HepG2 (cell line): ENCODE measurements at regions not wholly inside any gene's neighbourhood (a gene's known extent, or its start where the extent isn't known, plus 50 kb on each side); places are given as distances from the start of the nearest gene placed in this dataset.

Experiments used
- BCL6 ChIP-seq: IDR thresholded peaks from 2 replicates; pipeline ENCODE4 v1.6.1; 2016; ENCODE audit warnings: missing genetic modification reagents, missing compliant biosample characterization
- FLYWCH1 ChIP-seq: sonication (generic); formaldehyde crosslinking; IDR thresholded peaks from 2 replicates; pipeline ENCODE4 v1.8.1; 2023; ENCODE audit warnings: mild to moderate bottlenecking, missing genetic modification reagents
- FOXO4 ChIP-seq: sonication (generic); formaldehyde crosslinking; conservative IDR thresholded peaks from 2 replicates; pipeline ENCODE4 v1.8.1; 2023; ENCODE audit warnings: missing genetic modification reagents
- IKZF5 ChIP-seq: IDR thresholded peaks from 2 replicates; pipeline ENCODE4 v1.6.1; 2018; ENCODE audit warnings: missing genetic modification reagents, mild to moderate bottlenecking, missing compliant biosample characterization
- MAF1 ChIP-seq: sonication (generic); formaldehyde crosslinking; IDR thresholded peaks from 2 replicates; pipeline ENCODE4 v1.5.0; 2020; ENCODE audit warnings: missing genetic modification reagents, borderline replicate concordance
- MYNN ChIP-seq: sonication (generic); formaldehyde crosslinking; IDR thresholded peaks from 2 replicates; pipeline ENCODE4 v1.4.0; 2020; ENCODE audit warnings: mild to moderate bottlenecking, low read depth, missing genetic modification reagents
- NR2F6 ChIP-seq, 2 experiments: IDR thresholded peaks; 2 replicates each; pipeline ENCODE4 v1.6.1; 2016; ENCODE audit warnings: antibody characterized with exemption in 1 of 2, mild to moderate bottlenecking in 1 of 2
- SNRNP70 ChIP-seq: fragments of 200-400 bp; formaldehyde crosslinking; IDR thresholded peaks from 2 replicates; pipeline ENCODE4 v1.6.1; 2017; ENCODE audit warnings: mild to moderate bottlenecking, low read depth, low read length, moderate library complexity
- TRAFD1 ChIP-seq: sonication (generic); formaldehyde crosslinking; IDR thresholded peaks from 2 replicates; pipeline ENCODE4 v1.5.1; 2020; ENCODE audit warnings: missing genetic modification reagents, mild to moderate bottlenecking, borderline replicate concordance
- ZBTB43 ChIP-seq: sonication (generic); formaldehyde crosslinking; conservative IDR thresholded peaks from 2 replicates; pipeline ENCODE4 v1.4.0; 2020; ENCODE audit warnings: missing genetic modification reagents
- ZFP1 ChIP-seq: IDR thresholded peaks from 2 replicates; pipeline ENCODE4 v1.6.1; 2016
- ZNF224 ChIP-seq: sonication (generic); formaldehyde crosslinking; IDR thresholded peaks from 2 replicates; pipeline ENCODE4 v1.5.0; 2020; ENCODE audit warnings: mild to moderate bottlenecking, missing genetic modification reagents
- ZNF572 ChIP-seq: sonication (generic); formaldehyde crosslinking; IDR thresholded peaks from 2 replicates; pipeline ENCODE4 v1.5.1; 2020; ENCODE audit warnings: mild to moderate bottlenecking, missing genetic modification reagents
- ZNF749 ChIP-seq: sonication (generic); formaldehyde crosslinking; IDR thresholded peaks from 2 replicates; pipeline ENCODE4 v1.8.0; 2022; ENCODE audit warnings: mild to moderate bottlenecking, missing genetic modification reagents, moderate library complexity, borderline replicate concordance
- TF ChIP-seq, protein P1 (sequence below): sonication (generic); IDR thresholded peaks from 2 replicates; pipeline ENCODE4 v1.6.1; 2016; ENCODE audit warnings: low read depth, borderline replicate concordance
- TF ChIP-seq, protein P2 (sequence below): fragments of 450-650 bp; IDR thresholded peaks from 2 replicates; pipeline ENCODE4 v1.6.1; 2017; ENCODE audit warnings: mild to moderate bottlenecking
- TF ChIP-seq, protein P3 (sequence below): sonication (generic); formaldehyde crosslinking; IDR thresholded peaks from 2 replicates; pipeline ENCODE4 v1.9.0; 2021; ENCODE audit warnings: missing genetic modification reagents, borderline replicate concordance

DNA sequence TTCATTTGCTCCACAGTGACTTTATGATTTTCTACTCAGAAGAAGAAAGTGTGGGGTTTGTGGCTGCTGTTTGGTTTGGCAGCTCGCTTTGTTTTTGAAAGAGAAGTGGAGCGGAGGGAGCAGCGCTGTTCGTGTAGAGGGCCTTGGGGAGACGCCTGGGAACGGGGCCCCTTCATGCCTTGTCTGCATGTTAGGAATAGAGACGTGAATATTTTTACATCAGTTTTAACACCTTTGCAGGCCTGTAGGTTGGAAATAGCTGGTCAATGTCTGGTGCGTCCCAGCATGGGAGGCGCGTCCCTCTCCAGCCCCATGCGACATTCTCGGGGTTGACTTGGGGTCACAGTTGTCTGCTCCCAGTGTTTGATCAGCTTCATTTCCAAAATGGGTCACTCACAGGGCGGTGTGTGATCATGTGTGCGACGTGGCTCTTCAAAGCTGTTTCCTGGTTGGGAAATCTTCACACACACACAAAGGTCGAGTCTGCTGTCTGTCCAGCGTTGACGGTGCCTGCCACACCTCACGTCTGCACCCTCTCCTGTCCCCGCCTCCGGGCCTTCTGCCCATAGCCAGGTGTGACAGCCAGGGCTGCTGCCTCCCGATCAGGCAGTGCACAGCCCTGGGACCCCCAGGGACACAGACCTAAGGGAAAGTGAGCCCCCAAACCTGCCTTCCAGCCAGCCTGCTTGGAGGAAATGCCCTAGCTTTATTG, 149.2 kb downstream of the PSMG1 start (continued):
- TF ChIP-seq, protein P1, sequence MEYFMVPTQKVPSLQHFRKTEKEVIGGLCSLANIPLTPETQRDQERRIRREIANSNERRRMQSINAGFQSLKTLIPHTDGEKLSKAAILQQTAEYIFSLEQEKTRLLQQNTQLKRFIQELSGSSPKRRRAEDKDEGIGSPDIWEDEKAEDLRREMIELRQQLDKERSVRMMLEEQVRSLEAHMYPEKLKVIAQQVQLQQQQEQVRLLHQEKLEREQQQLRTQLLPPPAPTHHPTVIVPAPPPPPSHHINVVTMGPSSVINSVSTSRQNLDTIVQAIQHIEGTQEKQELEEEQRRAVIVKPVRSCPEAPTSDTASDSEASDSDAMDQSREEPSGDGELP, result peak; percentile 89
- TF ChIP-seq NR2F6 (IDR thresholded peaks at IDR 0.05) (peak; percentile 96), NR2F6 (CRISPR knock-in tag; IDR thresholded peaks at IDR 0.05) (peak; percentile 99), ZNF572 (0 out of 2 replicates have a peak, but pooled peaks have one; percentile 64), MYNN (no peak), SNRNP70 (no peak), FLYWCH1 (CRISPR knock-in tag) (no peak), TRAFD1 (CRISPR knock-in tag) (no peak), ZFP1 (no peak), BCL6 (CRISPR knock-in tag) (peak; percentile 97), MAF1 (CRISPR knock-in tag) (no peak; the same call in 1 of the 2 replicates), ZNF224 (CRISPR knock-in tag) (0 out of 2 replicates have a peak, but pooled peaks have one; percentile 53), ZNF749 (peak; percentile 79; the same call in 1 of the 2 replicates), IKZF5 (CRISPR knock-in tag) (peak; percentile 97), FOXO4 (no peak), ZBTB43 (CRISPR knock-in tag) (peak; percentile 94)
- TF ChIP-seq, protein P2, sequence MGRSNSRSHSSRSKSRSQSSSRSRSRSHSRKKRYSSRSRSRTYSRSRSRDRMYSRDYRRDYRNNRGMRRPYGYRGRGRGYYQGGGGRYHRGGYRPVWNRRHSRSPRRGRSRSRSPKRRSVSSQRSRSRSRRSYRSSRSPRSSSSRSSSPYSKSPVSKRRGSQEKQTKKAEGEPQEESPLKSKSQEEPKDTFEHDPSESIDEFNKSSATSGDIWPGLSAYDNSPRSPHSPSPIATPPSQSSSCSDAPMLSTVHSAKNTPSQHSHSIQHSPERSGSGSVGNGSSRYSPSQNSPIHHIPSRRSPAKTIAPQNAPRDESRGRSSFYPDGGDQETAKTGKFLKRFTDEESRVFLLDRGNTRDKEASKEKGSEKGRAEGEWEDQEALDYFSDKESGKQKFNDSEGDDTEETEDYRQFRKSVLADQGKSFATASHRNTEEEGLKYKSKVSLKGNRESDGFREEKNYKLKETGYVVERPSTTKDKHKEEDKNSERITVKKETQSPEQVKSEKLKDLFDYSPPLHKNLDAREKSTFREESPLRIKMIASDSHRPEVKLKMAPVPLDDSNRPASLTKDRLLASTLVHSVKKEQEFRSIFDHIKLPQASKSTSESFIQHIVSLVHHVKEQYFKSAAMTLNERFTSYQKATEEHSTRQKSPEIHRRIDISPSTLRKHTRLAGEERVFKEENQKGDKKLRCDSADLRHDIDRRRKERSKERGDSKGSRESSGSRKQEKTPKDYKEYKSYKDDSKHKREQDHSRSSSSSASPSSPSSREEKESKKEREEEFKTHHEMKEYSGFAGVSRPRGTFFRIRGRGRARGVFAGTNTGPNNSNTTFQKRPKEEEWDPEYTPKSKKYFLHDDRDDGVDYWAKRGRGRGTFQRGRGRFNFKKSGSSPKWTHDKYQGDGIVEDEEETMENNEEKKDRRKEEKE, result no peak
- TF ChIP-seq, protein P3, sequence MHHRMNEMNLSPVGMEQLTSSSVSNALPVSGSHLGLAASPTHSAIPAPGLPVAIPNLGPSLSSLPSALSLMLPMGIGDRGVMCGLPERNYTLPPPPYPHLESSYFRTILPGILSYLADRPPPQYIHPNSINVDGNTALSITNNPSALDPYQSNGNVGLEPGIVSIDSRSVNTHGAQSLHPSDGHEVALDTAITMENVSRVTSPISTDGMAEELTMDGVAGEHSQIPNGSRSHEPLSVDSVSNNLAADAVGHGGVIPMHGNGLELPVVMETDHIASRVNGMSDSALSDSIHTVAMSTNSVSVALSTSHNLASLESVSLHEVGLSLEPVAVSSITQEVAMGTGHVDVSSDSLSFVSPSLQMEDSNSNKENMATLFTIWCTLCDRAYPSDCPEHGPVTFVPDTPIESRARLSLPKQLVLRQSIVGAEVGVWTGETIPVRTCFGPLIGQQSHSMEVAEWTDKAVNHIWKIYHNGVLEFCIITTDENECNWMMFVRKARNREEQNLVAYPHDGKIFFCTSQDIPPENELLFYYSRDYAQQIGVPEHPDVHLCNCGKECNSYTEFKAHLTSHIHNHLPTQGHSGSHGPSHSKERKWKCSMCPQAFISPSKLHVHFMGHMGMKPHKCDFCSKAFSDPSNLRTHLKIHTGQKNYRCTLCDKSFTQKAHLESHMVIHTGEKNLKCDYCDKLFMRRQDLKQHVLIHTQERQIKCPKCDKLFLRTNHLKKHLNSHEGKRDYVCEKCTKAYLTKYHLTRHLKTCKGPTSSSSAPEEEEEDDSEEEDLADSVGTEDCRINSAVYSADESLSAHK, result no peak
